B cell (primary cell): ENCODE measurements at regions not wholly inside any gene's neighbourhood (a gene's known extent, or its start where the extent isn't known, plus 50 kb on each side); places are given as distances from the start of the nearest gene placed in this dataset.

Experiments used
- ATAC-seq: fragments of 200-7000 bp; cut with Tn5 transposase; one replicate; pipeline ENCODE4 v1.10.0; 2021; ENCODE audit warnings: low read depth, mild to moderate bottlenecking, moderate number of reproducible peaks, moderate library complexity
- CTCF ChIA-PET: fragments of 350-600 bp; sonication (Branson Sonifier 250); formaldehyde crosslinking; loops from one replicate; lab custom pipeline; 2021; ENCODE audit warnings: antibody characterized with exemption, inconsistent platforms; lab: Charles Lee
- POLR2A ChIA-PET: fragments of 350-600 bp; sonication (Branson Sonifier 250); formaldehyde crosslinking; loops from one replicate; lab custom pipeline; 2021; ENCODE audit warnings: antibody characterized with exemption; lab: Charles Lee
- DNase-seq: peaks from one replicate; pipeline ENCODE4 v3.0.0; 2013
- H2AFZ ChIP-seq: 2 replicates; pipeline ENCODE4 v1.6.1; 2012; ENCODE audit warnings: mild to moderate bottlenecking, low read depth, low read length; ENCODE audit not compliant: insufficient read depth, poor library complexity, severe bottlenecking
- H3K27ac ChIP-seq, 2 donors: 1 replicate in 1 of 2; 2 replicates in 1 of 2; pipeline ENCODE4 v1.5.1; 2012 to 2013; ENCODE audit warnings: low read length in 2 of 2, mild to moderate bottlenecking in 2 of 2, moderate library complexity in 1 of 2
- H3K27me3 ChIP-seq, 4 experiments: fragments of 200-600 bp in 1 of 4; sonication (generic) in 1 of 4; replicated peaks in 1 of 4; 1 replicate in 2 of 4; 2 replicates in 2 of 4; pipeline versions ENCODE4 v1.6.1 to v1.7.0; 2013 to 2016; ENCODE audit warnings: low read length in 3 of 4, mild to moderate bottlenecking in 2 of 4, mixed read lengths in 1 of 4, moderate library complexity in 1 of 4; ENCODE audit not compliant: insufficient read depth in 4 of 4, control insufficient read depth in 3 of 4; ENCODE audit errors: control extremely low read depth in 1 of 4
- H3K36me3 ChIP-seq, 2 experiments: replicated peaks in 1 of 2; 1 replicate in 1 of 2; 2 replicates in 1 of 2; pipeline versions ENCODE4 v1.6.1 to v1.7.1; 2013; ENCODE audit warnings: low read length in 1 of 2; ENCODE audit not compliant: insufficient read depth in 2 of 2, control insufficient read depth in 1 of 2; ENCODE audit errors: control extremely low read depth in 1 of 2, extremely low read depth in 1 of 2
- H3K4me1 ChIP-seq, 2 donors: fragments of 200-600 bp in 1 of 2; sonication (generic) in 1 of 2; 1 replicate in 1 of 2; 2 replicates in 1 of 2; pipeline versions ENCODE4 v1.5.1 to v1.6.1; 2013 to 2017; ENCODE audit warnings: low read length in 2 of 2; ENCODE audit not compliant: control insufficient read depth in 2 of 2, insufficient read depth in 2 of 2
- H3K4me2 ChIP-seq: replicated peaks from 2 replicates; pipeline ENCODE3; 2012; ENCODE audit warnings: mild to moderate bottlenecking, low read depth, low read length; ENCODE audit not compliant: poor library complexity, severe bottlenecking
- H3K4me3 ChIP-seq, 5 experiments: fragments of 200-600 bp in 1 of 5; sonication (generic) in 1 of 5; 1 replicate in 3 of 5; 2 replicates in 2 of 5; pipeline versions ENCODE4 v1.5.1 to v1.7.0; 2011 to 2016; ENCODE audit warnings: low read length in 4 of 5, mild to moderate bottlenecking in 4 of 5, low read depth in 2 of 5, control low read depth in 1 of 5, moderate library complexity in 1 of 5; ENCODE audit not compliant: insufficient read depth in 1 of 5; ENCODE audit errors: control extremely low read depth in 1 of 5, extremely low read depth in 1 of 5
- H3K79me2 ChIP-seq: fragments of 200-600 bp; sonication (generic); one replicate; pipeline ENCODE4 v1.6.0; 2016; ENCODE audit warnings: low read length; ENCODE audit not compliant: control insufficient read depth, insufficient read depth
- H3K9ac ChIP-seq: fragments of 200-600 bp; sonication (generic); 2 replicates; pipeline ENCODE4 v1.6.1; 2017; ENCODE audit warnings: mild to moderate bottlenecking, low read length, moderate library complexity
- H3K9me3 ChIP-seq, 3 donors: one replicate each; pipeline versions ENCODE4 v1.6.1 to v1.7.1; 2013; ENCODE audit warnings: low read length in 2 of 3; ENCODE audit not compliant: control insufficient read depth in 2 of 3, insufficient read depth in 1 of 3; ENCODE audit errors: control extremely low read depth in 1 of 3
- H4K20me1 ChIP-seq: 2 replicates; pipeline ENCODE4 v1.6.0; 2012; ENCODE audit warnings: mild to moderate bottlenecking, low read length; ENCODE audit not compliant: insufficient read depth, control insufficient read depth, poor library complexity, severe bottlenecking
- H3K27ac Mint-ChIP-seq: one replicate; pipeline ENCODE4 v1.8.0; 2021; ENCODE audit warnings: mixed read lengths
- H3K27me3 Mint-ChIP-seq: one replicate; pipeline ENCODE4 v1.8.0; 2021; ENCODE audit warnings: mixed read lengths
- H3K4me1 Mint-ChIP-seq: one replicate; pipeline ENCODE4 v1.8.0; 2021; ENCODE audit warnings: mixed read lengths
- H3K4me3 Mint-ChIP-seq: one replicate; pipeline ENCODE4 v1.8.0; 2021; ENCODE audit warnings: mixed read lengths
- H3K9me3 Mint-ChIP-seq: one replicate; pipeline ENCODE4 v1.8.0; 2022; ENCODE audit warnings: mixed read lengths; ENCODE audit not compliant: insufficient read depth
- EZH2 ChIP-seq: IDR thresholded peaks from 2 replicates; pipeline ENCODE4 v1.6.1; 2012; ENCODE audit warnings: borderline replicate concordance, low read depth, mild to moderate bottlenecking, moderate library complexity, low read length; ENCODE audit not compliant: insufficient read depth, poor library complexity, severe bottlenecking
- WGBS: methylation state at CpG from one replicate; pipeline ENCODE4 v1.1.5; 2013; ENCODE audit warnings: missing lambda C conversion rate; ENCODE audit not compliant: insufficient coverage; 5-methylcytosine and 5-hydroxymethylcytosine counted together
- intact Hi-C: fragments of 100-400 bp; cut with micrococcal nuclease; formaldehyde crosslinking; loops from one replicate; pipeline ENCODE4 v1.10.0; 2022
- TF ChIP-seq, protein P1 (sequence below): fragments of 200-600 bp; IDR thresholded peaks from one replicate; pipeline ENCODE4 v1.8.0; 2022; ENCODE audit warnings: antibody characterized with exemption, mild to moderate bottlenecking

DNA sequence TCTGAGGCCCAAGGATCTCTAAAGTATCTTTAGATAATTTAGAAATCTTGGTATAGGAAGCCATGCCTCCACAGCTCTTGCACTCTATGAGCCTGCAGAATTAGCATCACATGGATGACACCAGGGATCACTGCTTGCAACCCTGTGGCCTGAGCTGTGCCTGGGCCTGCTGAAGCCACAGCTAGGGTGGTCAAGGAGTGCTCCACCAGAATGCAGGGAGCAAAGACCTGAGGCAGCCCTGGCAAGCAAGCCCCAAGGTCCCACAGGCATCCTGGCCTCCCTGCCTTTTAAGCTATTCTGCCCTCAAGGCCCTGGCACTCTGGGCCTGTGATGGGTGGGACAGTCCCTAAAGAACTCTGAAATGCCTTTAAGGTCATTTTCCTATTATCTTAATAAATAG, 105.2 kb upstream of the NALF2 start:
- Histone ChIP-seq H3K9me3 (no peaks in the 10 kb centered on the region), H2AFZ (no peak overlapping the region), H3K27me3 (no peaks in the 10 kb centered on the region), H3K4me1 (no peaks in the 10 kb centered on the region), H3K27ac (no peak overlapping the region), H3K36me3 (no peaks in the 10 kb centered on the region), H3K79me2 (no peaks in the 10 kb centered on the region), H4K20me1 (no peaks in the 10 kb centered on the region), H3K9ac (no peak overlapping the region), H3K4me2 (no peak overlapping the region), H3K4me3 (no peak overlapping the region)
- ChIA-PET CTCF (no interaction called here), POLR2A (no interaction called here)
- Mint-ChIP-seq H3K9me3 (no peaks in the 10 kb centered on the region), H3K4me3 (no peak overlapping the region), H3K27ac (no peak overlapping the region), H3K4me1 (no peaks in the 10 kb centered on the region), H3K27me3 (no peaks in the 10 kb centered on the region)
- TF ChIP-seq, protein P1, sequence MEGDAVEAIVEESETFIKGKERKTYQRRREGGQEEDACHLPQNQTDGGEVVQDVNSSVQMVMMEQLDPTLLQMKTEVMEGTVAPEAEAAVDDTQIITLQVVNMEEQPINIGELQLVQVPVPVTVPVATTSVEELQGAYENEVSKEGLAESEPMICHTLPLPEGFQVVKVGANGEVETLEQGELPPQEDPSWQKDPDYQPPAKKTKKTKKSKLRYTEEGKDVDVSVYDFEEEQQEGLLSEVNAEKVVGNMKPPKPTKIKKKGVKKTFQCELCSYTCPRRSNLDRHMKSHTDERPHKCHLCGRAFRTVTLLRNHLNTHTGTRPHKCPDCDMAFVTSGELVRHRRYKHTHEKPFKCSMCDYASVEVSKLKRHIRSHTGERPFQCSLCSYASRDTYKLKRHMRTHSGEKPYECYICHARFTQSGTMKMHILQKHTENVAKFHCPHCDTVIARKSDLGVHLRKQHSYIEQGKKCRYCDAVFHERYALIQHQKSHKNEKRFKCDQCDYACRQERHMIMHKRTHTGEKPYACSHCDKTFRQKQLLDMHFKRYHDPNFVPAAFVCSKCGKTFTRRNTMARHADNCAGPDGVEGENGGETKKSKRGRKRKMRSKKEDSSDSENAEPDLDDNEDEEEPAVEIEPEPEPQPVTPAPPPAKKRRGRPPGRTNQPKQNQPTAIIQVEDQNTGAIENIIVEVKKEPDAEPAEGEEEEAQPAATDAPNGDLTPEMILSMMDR, result no peak
- TF ChIP-seq EZH2, result no peak
- ATAC-seq (no peak), DNase-seq (no peak)
- intact Hi-C loops, result no loop called here

DNA sequence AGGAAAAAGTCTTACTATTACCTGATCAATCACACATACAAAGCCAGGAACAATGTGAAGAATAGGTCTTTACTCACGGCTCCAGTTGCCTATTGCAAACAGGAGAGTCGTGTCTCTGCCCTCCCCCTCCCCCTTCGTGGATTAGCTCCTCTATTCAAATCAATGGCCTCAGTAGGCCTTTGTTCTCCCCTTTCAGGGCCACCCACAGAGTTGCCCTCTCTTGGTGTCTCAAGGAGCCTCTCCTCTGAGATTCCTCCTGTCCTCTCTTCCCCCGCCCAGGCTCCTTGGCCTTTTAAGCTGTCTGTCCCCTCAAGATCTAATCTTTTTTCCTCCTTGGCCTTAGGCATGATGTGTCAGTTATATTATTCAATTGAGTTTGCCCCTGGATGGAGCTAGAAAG, 107.2 kb upstream of the NALF2 start:
- Histone ChIP-seq H3K4me2 (no peak overlapping the region), H3K9me3 (no peaks in the 10 kb centered on the region), H3K9ac (no peak overlapping the region), H2AFZ (no peak overlapping the region), H3K27ac (no peak overlapping the region), H4K20me1 (no peaks in the 10 kb centered on the region), H3K27me3 (no peaks in the 10 kb centered on the region), H3K4me3 (no peak overlapping the region), H3K79me2 (no peaks in the 10 kb centered on the region), H3K4me1 (no peaks in the 10 kb centered on the region), H3K36me3 (no peaks in the 10 kb centered on the region)
- Mint-ChIP-seq H3K27me3 (no peaks in the 10 kb centered on the region), H3K27ac (no peak overlapping the region), H3K4me1 (no peaks in the 10 kb centered on the region), H3K4me3 (no peak overlapping the region), H3K9me3 (no peaks in the 10 kb centered on the region)
- WGBS, result 67% methylated on average over 1 of the region's 4 CpGs
- DNase-seq (no peak), ATAC-seq (no peak)
- POLR2A ChIA-PET, result no interaction called here
- intact Hi-C loops, result no loop called here
- CTCF ChIA-PET, result no interaction called here
- no peak for TF ChIP-seq EZH2
- TF ChIP-seq, protein P1, result no peak
